ENCODE measurements at regions not wholly inside any gene's neighbourhood (a gene's known extent, or its start where the extent isn't known, plus 50 kb on each side); places are given as distances from the start of the nearest gene placed in this dataset.

DNA sequence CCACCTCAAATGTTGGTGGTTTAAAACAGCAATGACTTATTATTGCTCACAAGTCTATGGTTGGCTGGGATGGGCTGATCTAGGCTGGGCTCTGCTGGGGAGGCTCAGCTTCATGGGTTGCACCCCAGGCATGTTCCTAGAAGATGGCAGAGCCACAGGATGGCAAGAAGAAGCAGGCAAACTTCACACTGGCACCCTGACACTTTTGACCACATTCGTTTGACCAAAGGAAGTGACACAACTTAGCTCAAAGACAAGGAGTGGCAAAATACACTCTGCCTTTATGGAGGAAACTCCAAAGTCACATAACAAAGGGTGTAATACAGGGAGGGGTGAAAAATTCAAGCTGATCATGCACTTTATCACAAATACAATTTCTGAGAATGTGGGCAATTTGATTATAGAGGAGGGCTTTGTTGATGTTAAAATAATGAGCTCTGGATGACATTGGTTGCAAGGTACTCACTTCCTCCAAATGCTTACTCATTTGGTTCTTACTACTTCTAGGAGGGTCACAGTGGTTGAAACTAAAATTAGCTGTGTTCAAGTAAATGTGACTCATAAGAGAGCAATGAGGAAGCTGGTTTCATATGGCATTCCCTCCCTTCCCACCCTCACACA is 249.2 kb upstream of the RPS6KA3 start:
- DNase-seq, result peak; percentile 60

- DNase-seq, result no peak
Observed at GRCh38 chrX:20514358-20514757, 247.6 kb upstream of the RPS6KA3 start.

DNA sequence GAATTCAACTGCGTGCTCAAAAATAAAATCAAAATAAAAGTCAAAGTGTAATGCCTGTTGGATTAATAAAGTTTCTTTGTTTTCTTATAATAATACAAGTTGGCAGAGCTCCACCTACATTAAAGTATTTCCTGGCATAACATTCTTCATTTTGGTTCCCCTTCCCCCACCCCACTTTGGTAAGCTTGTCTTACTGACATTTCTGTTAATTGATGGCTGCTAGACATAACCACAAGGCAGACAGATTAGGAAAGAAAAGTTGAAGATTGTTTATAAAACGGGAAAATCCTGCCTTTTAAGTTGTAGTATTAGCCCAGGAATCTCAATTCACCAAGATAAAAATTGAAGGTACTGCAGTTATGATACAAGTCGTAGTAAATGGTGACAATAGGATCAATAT is 246.5 kb upstream of the RPS6KA3 start:
- DNase-seq, result no peak

GRCh38 chrX:20511792-20512191 is 245.1 kb upstream of the RPS6KA3 start:
- no peak for DNase-seq

- DNase-seq, result no peak
Observed at GRCh38 chrX:20507901-20508620, 241.4 kb upstream of the RPS6KA3 start.

GRCh38 chrX:20506739-20507138 is 240.0 kb upstream of the RPS6KA3 start:
- no peak for DNase-seq

DNA sequence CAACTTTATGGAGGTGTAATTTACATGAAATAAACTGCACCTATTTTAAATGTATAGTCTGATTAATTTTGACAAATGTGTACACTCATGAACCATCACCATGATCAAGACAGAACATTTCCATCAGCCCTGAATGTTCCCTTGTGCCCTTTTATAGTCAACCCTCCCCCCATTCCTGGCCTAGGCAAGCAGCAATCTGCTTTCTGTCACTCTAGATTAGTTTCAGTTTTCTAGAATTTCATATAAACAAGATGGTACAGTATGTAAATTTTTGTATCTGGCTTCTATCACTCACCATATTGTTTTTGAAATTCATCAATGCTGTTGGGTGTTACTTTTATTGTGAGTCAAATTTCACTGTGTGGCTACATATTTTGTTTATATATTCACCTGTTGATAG is 234.2 kb upstream of the RPS6KA3 start:
- DNase-seq, result no peak

GRCh38 chrX:20500171-20500865 is 233.6 kb upstream of the RPS6KA3 start:
- DNase-seq, result no peak

- DNase-seq, result no peak
Observed at GRCh38 chrX:20499763-20500162, 233.1 kb upstream of the RPS6KA3 start.

- no peak for DNase-seq
Observed at GRCh38 chrX:20498851-20499635, 232.3 kb upstream of the RPS6KA3 start.

DNA sequence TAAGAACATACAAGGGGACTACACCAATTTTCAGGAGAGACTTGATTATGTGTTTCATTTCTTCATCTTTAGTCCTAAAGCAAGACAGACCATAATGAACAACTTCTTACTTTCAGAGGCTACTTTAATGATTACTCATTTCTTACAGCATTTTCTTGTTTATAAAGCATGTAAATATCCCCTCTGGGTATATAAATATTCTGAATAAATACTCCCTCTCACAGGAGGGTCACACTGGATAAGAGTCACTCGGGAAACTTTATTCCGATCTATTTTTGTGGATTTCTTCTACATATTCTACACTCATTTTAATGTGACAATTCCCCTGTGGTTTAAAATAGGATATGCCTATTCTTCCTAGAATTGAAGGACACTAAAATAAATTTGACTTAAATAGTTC is 228.9 kb upstream of the RPS6KA3 start:
- no peak for DNase-seq

GRCh38 chrX:20488473-20488872 is 221.8 kb upstream of the RPS6KA3 start:
- DNase-seq, result no peak

GRCh38 chrX:20487227-20487626 is 220.5 kb upstream of the RPS6KA3 start:
- no peak for DNase-seq

GRCh38 chrX:20481632-20482031 is 214.9 kb upstream of the RPS6KA3 start:
- DNase-seq, result no peak

DNA sequence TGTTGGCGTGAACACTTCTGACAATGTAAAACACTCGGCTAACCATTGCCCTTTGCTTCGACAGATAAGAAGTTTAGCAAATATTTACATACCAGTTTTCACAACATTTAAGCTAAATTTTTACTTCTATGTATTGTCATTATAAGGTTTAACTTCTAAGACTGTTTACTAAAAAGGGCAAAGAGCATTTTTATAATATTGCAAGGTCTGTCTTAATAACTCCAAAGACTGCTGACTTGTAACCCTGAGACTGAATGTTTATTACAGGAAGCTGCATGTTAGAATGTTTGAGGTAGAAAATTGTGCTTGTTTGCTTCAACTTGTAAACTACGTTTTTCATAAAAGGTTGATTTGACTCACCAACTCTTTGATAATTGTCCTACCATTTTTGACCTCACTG is 213.2 kb upstream of the RPS6KA3 start:
- no peak for DNase-seq

DNA sequence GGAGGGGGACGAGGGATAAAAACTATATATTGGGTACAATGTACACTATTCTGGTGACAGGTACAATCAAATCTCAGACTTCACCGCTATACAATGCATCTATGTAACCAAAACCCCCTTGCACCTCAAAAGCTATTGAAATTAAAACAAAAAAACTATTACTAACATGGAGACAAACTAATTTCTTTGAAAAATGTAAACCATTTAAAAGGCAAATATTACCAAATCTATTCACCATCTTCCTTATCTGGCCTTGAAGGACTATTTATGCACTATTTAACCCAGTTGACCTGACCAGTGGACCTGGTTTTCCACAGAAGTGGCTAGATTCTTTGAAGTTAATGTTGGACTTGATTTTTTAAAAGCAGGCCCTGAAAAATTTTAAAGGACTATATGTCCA is 212.3 kb upstream of the RPS6KA3 start:
- no peak for DNase-seq

- no peak for DNase-seq
Observed at GRCh38 chrX:20477836-20478524, 211.3 kb upstream of the RPS6KA3 start.

DNA sequence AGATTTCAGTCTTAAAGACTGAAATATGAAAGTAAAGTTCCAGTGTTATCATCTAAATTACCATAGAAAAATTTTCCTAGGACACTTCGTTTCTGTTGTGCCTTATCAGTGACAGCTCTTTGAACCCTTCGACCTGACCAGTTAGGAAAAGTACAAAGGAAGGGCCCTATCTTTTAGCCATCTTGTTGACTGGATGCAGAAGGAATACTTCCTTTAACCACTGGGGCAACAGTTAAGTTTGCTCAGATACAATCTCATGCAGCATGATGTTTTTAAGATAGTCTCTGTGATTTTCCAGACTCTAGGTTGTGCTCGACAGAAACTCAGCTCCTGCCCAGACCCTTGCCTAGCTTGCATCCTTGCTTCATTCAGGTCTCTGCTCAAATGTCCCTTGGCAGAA is 210.5 kb upstream of the RPS6KA3 start:
- no peak for DNase-seq

DNA sequence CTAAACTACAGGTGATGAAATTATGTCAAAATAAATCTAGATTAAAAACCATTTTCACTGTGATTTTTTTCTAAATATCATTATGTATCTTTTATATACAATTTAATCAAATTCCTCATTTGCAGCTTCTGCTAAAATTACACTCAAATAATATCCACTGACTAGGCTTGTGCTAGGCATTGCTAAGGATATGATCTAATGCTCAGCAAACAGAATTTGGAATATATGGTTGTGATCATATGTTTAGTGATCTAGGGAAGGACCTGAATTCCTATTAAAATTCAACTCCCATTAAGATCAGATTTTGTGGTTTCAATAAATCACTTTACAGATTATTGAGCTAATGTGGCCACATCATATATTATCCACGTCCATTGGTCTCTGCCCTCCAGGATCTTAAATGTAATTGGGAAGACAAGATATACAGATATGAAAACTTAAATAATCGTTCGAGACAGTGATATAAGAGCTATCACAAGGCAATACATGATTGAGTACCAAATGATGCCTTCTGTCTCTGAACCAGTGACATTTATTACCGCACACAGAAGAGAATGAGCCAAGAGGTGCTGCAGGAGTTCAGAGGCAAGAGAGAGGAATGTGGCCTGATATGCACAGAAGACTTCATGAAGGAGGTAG is 206.0 kb upstream of the RPS6KA3 start:
- DNase-seq, result no peak

GRCh38 chrX:20472148-20472547 is 205.4 kb upstream of the RPS6KA3 start:
- no peak for DNase-seq

DNA sequence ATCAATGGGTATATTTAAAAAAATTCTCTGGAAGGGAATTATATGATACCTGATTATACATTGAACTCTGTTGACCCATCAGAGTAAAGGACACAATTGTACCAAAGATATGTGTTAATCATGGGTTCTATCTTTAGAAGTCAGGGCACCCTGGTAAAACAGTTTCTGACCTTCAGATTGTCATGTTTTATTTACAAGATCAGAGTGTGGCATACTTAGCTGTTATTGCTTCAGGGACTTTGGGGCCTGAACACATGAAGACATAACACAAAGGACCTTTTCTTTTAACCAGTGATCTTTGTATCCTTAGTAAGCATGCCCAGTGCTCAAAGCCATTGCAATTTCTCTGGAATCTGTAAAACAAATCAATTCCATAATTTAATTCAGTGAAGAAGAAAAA is 204.8 kb upstream of the RPS6KA3 start:
- DNase-seq, result no peak

Data from NK-92 treated with Interleukin-12 subunit alpha and Interleukin-12 subunit beta, amount 100 ng/mL, for 24 hours (cell line).